PFSK-1 (cell line): ENCODE measurements at regions not wholly inside any gene's neighbourhood (a gene's known extent, or its start where the extent isn't known, plus 50 kb on each side); places are given as distances from the start of the nearest gene placed in this dataset.

Source experiments
- FOXP2 ChIP-seq: optimal IDR thresholded peaks from 2 replicates; pipeline ENCODE3; 2011; ENCODE audit warnings: borderline replicate concordance, control low read depth, inconsistent platforms; ENCODE audit not compliant: insufficient read depth; ENCODE audit errors: extremely low read length, extremely low read depth
- POLR2AphosphoS5 ChIP-seq: IDR thresholded peaks from 2 replicates; pipeline ENCODE4 v1.6.1; 2012; ENCODE audit warnings: low read depth, mild to moderate bottlenecking, control low read depth, low read length, moderate library complexity
- SIN3A ChIP-seq: IDR thresholded peaks from 2 replicates; pipeline ENCODE4 v1.6.1; 2012; ENCODE audit warnings: mild to moderate bottlenecking, low read length, moderate library complexity, borderline replicate concordance; ENCODE audit not compliant: insufficient read depth
- TAF1 ChIP-seq: IDR thresholded peaks from 2 replicates; pipeline ENCODE4 v1.6.1; 2012; ENCODE audit warnings: low read length, control low read depth, borderline replicate concordance; ENCODE audit not compliant: insufficient read depth
- TF ChIP-seq, protein P1 (sequence below), 2 experiments: IDR thresholded peaks; 2 replicates each; pipeline versions ENCODE4 v1.6.1 to v1.8.0; 2011 to 2012; ENCODE audit warnings: low read depth in 2 of 2, low read length in 2 of 2, control low read depth in 1 of 2, inconsistent platforms in 1 of 2, mild to moderate bottlenecking in 1 of 2, moderate library complexity in 1 of 2; ENCODE audit not compliant: insufficient read depth in 1 of 2

GRCh38 chr2:194706179-194706578 lies 950.8 kb upstream of the SLC39A10 start:
- TF ChIP-seq, protein P1, sequence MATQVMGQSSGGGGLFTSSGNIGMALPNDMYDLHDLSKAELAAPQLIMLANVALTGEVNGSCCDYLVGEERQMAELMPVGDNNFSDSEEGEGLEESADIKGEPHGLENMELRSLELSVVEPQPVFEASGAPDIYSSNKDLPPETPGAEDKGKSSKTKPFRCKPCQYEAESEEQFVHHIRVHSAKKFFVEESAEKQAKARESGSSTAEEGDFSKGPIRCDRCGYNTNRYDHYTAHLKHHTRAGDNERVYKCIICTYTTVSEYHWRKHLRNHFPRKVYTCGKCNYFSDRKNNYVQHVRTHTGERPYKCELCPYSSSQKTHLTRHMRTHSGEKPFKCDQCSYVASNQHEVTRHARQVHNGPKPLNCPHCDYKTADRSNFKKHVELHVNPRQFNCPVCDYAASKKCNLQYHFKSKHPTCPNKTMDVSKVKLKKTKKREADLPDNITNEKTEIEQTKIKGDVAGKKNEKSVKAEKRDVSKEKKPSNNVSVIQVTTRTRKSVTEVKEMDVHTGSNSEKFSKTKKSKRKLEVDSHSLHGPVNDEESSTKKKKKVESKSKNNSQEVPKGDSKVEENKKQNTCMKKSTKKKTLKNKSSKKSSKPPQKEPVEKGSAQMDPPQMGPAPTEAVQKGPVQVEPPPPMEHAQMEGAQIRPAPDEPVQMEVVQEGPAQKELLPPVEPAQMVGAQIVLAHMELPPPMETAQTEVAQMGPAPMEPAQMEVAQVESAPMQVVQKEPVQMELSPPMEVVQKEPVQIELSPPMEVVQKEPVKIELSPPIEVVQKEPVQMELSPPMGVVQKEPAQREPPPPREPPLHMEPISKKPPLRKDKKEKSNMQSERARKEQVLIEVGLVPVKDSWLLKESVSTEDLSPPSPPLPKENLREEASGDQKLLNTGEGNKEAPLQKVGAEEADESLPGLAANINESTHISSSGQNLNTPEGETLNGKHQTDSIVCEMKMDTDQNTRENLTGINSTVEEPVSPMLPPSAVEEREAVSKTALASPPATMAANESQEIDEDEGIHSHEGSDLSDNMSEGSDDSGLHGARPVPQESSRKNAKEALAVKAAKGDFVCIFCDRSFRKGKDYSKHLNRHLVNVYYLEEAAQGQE (IDR thresholded peaks at IDR 0.05; ENCODE audit: insufficient read depth in 1 of 2, low read depth in 2 of 2, low read length in 2 of 2) = no peak
- TF ChIP-seq SIN3A = no peak
- no peak for TF ChIP-seq TAF1
- TF ChIP-seq POLR2AphosphoS5 = no peak
- TF ChIP-seq FOXP2 = no peak
